Caco-2 (cell line): ENCODE measurements at regions not wholly inside any gene's neighbourhood (a gene's known extent, or its start where the extent isn't known, plus 50 kb on each side); places are given as distances from the start of the nearest gene placed in this dataset.
A peak's percentile ranks its signal among the peaks of the same experiment; 100 is the strongest.

Source experiments
- BruUV-seq: library from RNA; stranded (reverse); fragments of 400-500 nt; replicated peaks from 2 replicates; lab custom pipeline; 2021; lab: Mats Ljungman, UMichigan
- CTCF ChIA-PET: fragments of 300-600 bp; sonication (Branson Sonifier 250); formaldehyde crosslinking; loops from one replicate; lab custom pipeline; 2022; ENCODE audit warnings: antibody characterized with exemption; lab: Charles Lee
- POLR2A ChIA-PET: fragments of 300-600 bp; sonication (Branson Sonifier 250); formaldehyde crosslinking; loops from one replicate; lab custom pipeline; 2022; ENCODE audit warnings: antibody characterized with exemption; lab: Charles Lee
- DNase-seq, 2 experiments: peaks; one replicate each; pipeline versions ENCODE4 v3.0.0 to v3.0.0-alpha.2; 2020 to 2022
- H3K27me3 ChIP-seq: replicated peaks from 2 replicates; pipeline ENCODE4 v1.6.0; 2011; ENCODE audit warnings: low read length; ENCODE audit not compliant: control insufficient read depth, insufficient read depth
- H3K36me3 ChIP-seq: 2 replicates; pipeline ENCODE4 v1.5.1; 2011; ENCODE audit warnings: low read length; ENCODE audit not compliant: control insufficient read depth, insufficient read depth
- H3K4me1 ChIP-seq: fragments of 250-450 bp; sonication (Bioruptor Pico); 2 replicates; pipeline ENCODE4 v1.5.1; 2020; ENCODE audit warnings: mild to moderate bottlenecking
- H3K4me3 ChIP-seq: 2 replicates; pipeline ENCODE4 v1.5.1; 2011; ENCODE audit warnings: low read depth, mild to moderate bottlenecking, control low read depth, low read length
- H3K9me3 ChIP-seq: fragments of 250-450 bp; sonication (Bioruptor Pico); 2 replicates; pipeline ENCODE4 v1.5.1; 2020; ENCODE audit warnings: mild to moderate bottlenecking, moderate library complexity
- H3K27ac Mint-ChIP-seq: one replicate; pipeline ENCODE4 v1.8.0; 2022; ENCODE audit warnings: mixed read lengths; ENCODE audit not compliant: unreplicated experiment
- H3K27me3 Mint-ChIP-seq: one replicate; pipeline ENCODE4 v1.8.0; 2022; ENCODE audit warnings: mixed read lengths; ENCODE audit not compliant: insufficient read depth, unreplicated experiment
- H3K36me3 Mint-ChIP-seq: one replicate; pipeline ENCODE4 v1.8.0; 2022; ENCODE audit warnings: mild to moderate bottlenecking, mixed read lengths; ENCODE audit not compliant: insufficient read depth, unreplicated experiment
- H3K4me1 Mint-ChIP-seq: one replicate; pipeline ENCODE4 v1.8.0; 2022; ENCODE audit warnings: low read depth, mixed read lengths; ENCODE audit not compliant: unreplicated experiment
- H3K4me3 Mint-ChIP-seq: one replicate; pipeline ENCODE4 v1.8.0; 2022; ENCODE audit warnings: mild to moderate bottlenecking, moderate library complexity, mixed read lengths; ENCODE audit not compliant: unreplicated experiment
- H3K9me3 Mint-ChIP-seq: one replicate; pipeline ENCODE4 v1.8.0; 2022; ENCODE audit warnings: mixed read lengths; ENCODE audit not compliant: unreplicated experiment
- CTCF ChIP-seq, 2 experiments: fragments of 200-600 bp in 1 of 2; IDR thresholded peaks; 1 replicate in 1 of 2; 2 replicates in 1 of 2; pipeline versions ENCODE4 v1.5.1 to v1.8.0; 2011 to 2022; ENCODE audit warnings: antibody characterized with exemption in 1 of 2, control low read depth in 1 of 2, inconsistent platforms in 1 of 2, low read depth in 1 of 2, low read length in 1 of 2, mild to moderate bottlenecking in 1 of 2, moderate library complexity in 1 of 2; ENCODE audit not compliant: insufficient read depth in 1 of 2, severe bottlenecking in 1 of 2, unreplicated experiment in 1 of 2
- intact Hi-C: fragments of 100-400 bp; cut with micrococcal nuclease; formaldehyde crosslinking; loops from one replicate; pipeline ENCODE4 v1.10.0; 2022; ENCODE audit not compliant: unreplicated experiment

DNA sequence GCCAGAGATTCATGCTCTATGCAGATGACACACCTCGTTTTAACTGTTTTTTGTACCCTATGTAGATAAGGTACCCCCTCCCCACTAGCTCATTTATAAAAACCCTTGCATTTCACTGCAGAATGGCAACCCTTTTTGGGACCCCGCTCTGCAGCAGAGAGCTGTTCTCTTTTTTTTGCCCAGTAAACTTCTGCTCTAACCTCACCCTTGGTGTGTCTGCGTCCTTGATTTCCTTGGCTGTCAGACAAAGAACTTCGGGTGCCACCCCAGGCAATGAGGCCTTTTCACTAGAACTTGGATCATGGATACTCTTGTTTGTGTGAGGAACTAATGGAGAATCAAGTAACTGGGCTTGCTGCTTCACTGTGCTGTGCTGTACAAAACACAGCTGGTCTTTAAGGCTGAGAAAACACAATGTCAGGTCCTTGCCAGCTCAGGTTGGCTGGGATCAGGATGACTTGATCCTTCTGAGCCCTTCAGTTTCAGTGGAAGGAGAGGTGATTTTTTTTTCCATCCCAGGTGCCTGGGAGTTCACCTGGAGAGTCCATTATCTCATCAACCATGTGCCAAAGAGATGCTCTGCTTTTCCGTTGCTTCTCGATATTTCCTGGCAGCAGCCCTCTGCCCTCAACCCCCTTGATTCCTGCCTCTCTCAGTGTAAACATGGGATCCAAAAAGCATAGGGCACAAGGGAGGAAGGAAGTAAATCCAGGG, 133.2 kb upstream of the FAM20A start:
- ChIA-PET CTCF (interaction anchor here (0.6 to 1.6 kb wide), 4 partner anchors 13 to 222 kb away, joined by 3 to 5 read pairs (median 3); partner anchors contain the start of gene PRKAR1A), POLR2A (interaction anchor here (0.7 to 0.8 kb wide), 2 partner anchors 28 to 34 kb away, joined by 3 to 5 read pairs; no protein-coding TSS in a partner anchor)
- no peaks in the 10 kb centered on the region for H3K36me3 Mint-ChIP-seq
- H3K4me1 ChIP-seq: peaks cover 42% of the 10 kb centered on the region
- no peak for TF ChIP-seq CTCF (IDR thresholded peaks at IDR 0.05; ENCODE audit: insufficient read depth in 1 of 2, low read depth in 1 of 2, low read length in 1 of 2, severe bottlenecking in 1 of 2, unreplicated experiment in 1 of 2)
- peak overlapping the region; percentile 90 for H3K27ac Mint-ChIP-seq
- H3K9me3 Mint-ChIP-seq: peaks cover 25% of the 10 kb centered on the region
- peaks cover 38% of the 10 kb centered on the region for H3K4me1 Mint-ChIP-seq
- intact Hi-C loops: no loop called here
- no peak overlapping the region for H3K4me3 ChIP-seq
- BruUV-seq: TSS peak; percentile 57
- no peaks in the 10 kb centered on the region for H3K36me3 ChIP-seq
- H3K27me3 Mint-ChIP-seq: no peaks in the 10 kb centered on the region
- no peaks in the 10 kb centered on the region for H3K27me3 ChIP-seq
- peak overlapping the region; percentile 45 for H3K4me3 Mint-ChIP-seq
- peaks cover 8% of the 10 kb centered on the region for H3K9me3 ChIP-seq
- no peak for DNase-seq

DNA sequence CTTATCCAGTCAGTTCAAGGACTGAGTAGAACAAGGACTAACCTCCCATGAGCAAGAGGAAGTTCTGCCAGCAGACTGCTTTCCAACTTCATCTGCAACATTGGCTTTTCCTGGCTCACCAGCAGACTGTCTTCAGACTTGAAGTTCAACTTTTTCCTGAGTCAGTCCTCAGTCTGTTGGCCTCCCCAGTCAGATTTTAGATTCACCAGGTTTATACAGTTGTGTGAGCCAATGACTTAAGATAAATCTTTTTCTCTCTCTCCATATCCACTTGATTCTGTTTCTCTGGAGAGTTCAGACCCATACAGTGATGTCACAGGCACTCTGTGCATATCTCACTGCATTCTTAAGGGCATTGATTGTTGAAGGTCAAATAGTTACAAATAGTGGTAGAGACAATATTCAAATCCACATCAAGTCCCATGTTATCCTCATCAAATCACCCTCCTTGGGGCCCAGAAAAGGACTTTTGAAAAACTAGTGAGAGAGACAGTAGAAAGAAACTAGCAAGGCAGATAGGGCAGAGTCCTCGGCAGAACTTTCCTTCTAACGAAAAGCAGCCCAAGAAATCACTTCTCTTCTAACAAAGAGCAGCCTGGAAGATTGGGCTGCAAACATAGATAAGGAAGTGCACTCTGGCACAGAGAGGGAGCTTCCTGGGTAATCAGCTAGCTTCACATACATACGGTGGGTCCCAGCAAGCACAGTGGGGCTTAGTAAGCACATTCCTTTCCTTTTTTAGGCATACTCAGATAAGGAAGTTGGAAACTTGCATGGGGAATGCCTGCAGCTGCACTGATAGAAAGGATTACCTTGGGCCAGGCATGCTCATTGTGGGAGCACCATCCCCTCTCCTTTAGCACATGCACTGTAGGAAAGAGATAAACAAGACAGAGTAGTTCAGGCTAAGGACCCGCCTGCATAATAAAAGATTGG, 132.3 kb upstream of the FAM20A start:
- intact Hi-C loops: loop anchor here (1.0 to 2.0 kb wide), 4 partner anchors 25 to 314 kb away; partner anchors contain the start of gene PRKAR1A
- H3K9me3 Mint-ChIP-seq: peaks cover 25% of the 10 kb centered on the region
- peaks cover 38% of the 10 kb centered on the region for H3K4me1 Mint-ChIP-seq
- TSS peak; percentile 98 for BruUV-seq
- peak overlapping the region; percentile 45 for H3K4me3 Mint-ChIP-seq
- peak; percentile 82 to 95 for DNase-seq
- Histone ChIP-seq H3K4me1 (peaks cover 42% of the 10 kb centered on the region), H3K9me3 (peaks cover 10% of the 10 kb centered on the region), H3K36me3 (no peaks in the 10 kb centered on the region), H3K27me3 (no peaks in the 10 kb centered on the region), H3K4me3 (no peak overlapping the region)
- no peak for TF ChIP-seq CTCF (IDR thresholded peaks at IDR 0.05; ENCODE audit: insufficient read depth in 1 of 2, low read depth in 1 of 2, low read length in 1 of 2, severe bottlenecking in 1 of 2, unreplicated experiment in 1 of 2)
- ChIA-PET POLR2A (interaction anchor here (0.7 to 0.8 kb wide), 2 partner anchors 27 to 33 kb away, joined by 3 to 5 read pairs; no protein-coding TSS in a partner anchor), CTCF (interaction anchor here (0.6 to 1.6 kb wide), 4 partner anchors 14 to 221 kb away, joined by 3 to 5 read pairs (median 3); partner anchors contain the start of gene PRKAR1A)
- H3K27me3 Mint-ChIP-seq: no peaks in the 10 kb centered on the region
- peak overlapping the region; percentile 90 for H3K27ac Mint-ChIP-seq
- H3K36me3 Mint-ChIP-seq: no peaks in the 10 kb centered on the region

GRCh38 chr17:68732301-68732749, 131.2 kb upstream of the FAM20A start:
- ChIA-PET CTCF (no interaction called here), POLR2A (no interaction called here)
- H3K9me3 Mint-ChIP-seq: peaks cover 25% of the 10 kb centered on the region
- H3K36me3 ChIP-seq: no peaks in the 10 kb centered on the region
- intact Hi-C loops: loop anchor here (2.0 kb wide), 1 partner anchor 26 kb away; no protein-coding TSS in a partner anchor
- H3K4me1 ChIP-seq: peaks cover 39% of the 10 kb centered on the region
- H3K4me1 Mint-ChIP-seq: peaks cover 38% of the 10 kb centered on the region
- peak overlapping the region; percentile 90 for H3K27ac Mint-ChIP-seq
- H3K4me3 ChIP-seq: no peak overlapping the region
- peak; percentile 17 to 58 for DNase-seq
- no TSS peak for BruUV-seq
- H3K9me3 ChIP-seq: peaks cover 12% of the 10 kb centered on the region
- H3K36me3 Mint-ChIP-seq: no peaks in the 10 kb centered on the region
- TF ChIP-seq CTCF (IDR thresholded peaks at IDR 0.05; ENCODE audit: insufficient read depth in 1 of 2, low read depth in 1 of 2, low read length in 1 of 2, severe bottlenecking in 1 of 2, unreplicated experiment in 1 of 2): no peak
- no peaks in the 10 kb centered on the region for H3K27me3 Mint-ChIP-seq
- peak overlapping the region; percentile 45 for H3K4me3 Mint-ChIP-seq
- H3K27me3 ChIP-seq: no peaks in the 10 kb centered on the region
